Suprapubic skin (tissue), 4 donors: ENCODE measurements at regions not wholly inside any gene's neighbourhood (a gene's known extent, or its start where the extent isn't known, plus 50 kb on each side); places are given as distances from the start of the nearest gene placed in this dataset.
A peak's percentile ranks its signal among the peaks of the same experiment; 100 is the strongest.
"Not testable (repeated sequence)": the region's sequence is repeated elsewhere in the genome, so short reads cannot be mapped to it uniquely, and the experiment has no call there.

ENCODE experiments used
- DNase-seq, 2 donors: peaks; one replicate each; pipeline ENCODE4 v3.0.0-alpha.2; 2019; ENCODE audit warnings: low spot score in 2 of 2
- H3K27ac ChIP-seq: fragments of 200-600 bp; sonication (generic); one replicate; pipeline ENCODE4 v1.5.1; 2019
- H3K27me3 ChIP-seq: fragments of 200-600 bp; sonication (generic); one replicate; pipeline ENCODE4 v1.5.1; 2019
- H3K36me3 ChIP-seq: fragments of 200-600 bp; sonication (generic); one replicate; pipeline ENCODE4 v1.5.1; 2019
- H3K4me1 ChIP-seq: fragments of 200-600 bp; sonication (generic); one replicate; pipeline ENCODE4 v1.5.1; 2019
- H3K4me3 ChIP-seq: fragments of 200-600 bp; sonication (generic); one replicate; pipeline ENCODE4 v1.5.1; 2019; ENCODE audit warnings: mild to moderate bottlenecking
- H3K9me3 ChIP-seq: fragments of 200-600 bp; sonication (generic); one replicate; pipeline ENCODE4 v1.5.1; 2019
- EP300 ChIP-seq: sonication (generic); formaldehyde crosslinking; IDR thresholded peaks from one replicate; pipeline ENCODE4 v1.6.1; 2017; ENCODE audit warnings: antibody characterized with exemption
- POLR2A ChIP-seq, 2 donors: fragments of 450-650 bp; IDR thresholded peaks; one replicate each; pipeline ENCODE4 v1.6.1; 2017; ENCODE audit warnings: antibody characterized with exemption in 2 of 2, mild to moderate bottlenecking in 2 of 2, moderate library complexity in 2 of 2
- POLR2AphosphoS5 ChIP-seq, 3 donors: sonication (generic); formaldehyde crosslinking; IDR thresholded peaks; one replicate each; pipeline ENCODE4 v1.6.1; 2017; ENCODE audit warnings: antibody characterized with exemption in 3 of 3
- WGBS: methylation state at CpG from one replicate; pipeline ENCODE4 v1.1.5; 2018; 5-methylcytosine and 5-hydroxymethylcytosine counted together
- TF ChIP-seq, protein P1 (sequence below), 2 donors: fragments of 200-600 bp in 1 of 2; fragments of 450-650 bp in 1 of 2; sonication (generic) in 1 of 2; IDR thresholded peaks; one replicate each; pipeline ENCODE4 v1.5.1; 2016 to 2019; ENCODE audit warnings: antibody characterized with exemption in 2 of 2, mild to moderate bottlenecking in 1 of 2, moderate library complexity in 1 of 2

DNA sequence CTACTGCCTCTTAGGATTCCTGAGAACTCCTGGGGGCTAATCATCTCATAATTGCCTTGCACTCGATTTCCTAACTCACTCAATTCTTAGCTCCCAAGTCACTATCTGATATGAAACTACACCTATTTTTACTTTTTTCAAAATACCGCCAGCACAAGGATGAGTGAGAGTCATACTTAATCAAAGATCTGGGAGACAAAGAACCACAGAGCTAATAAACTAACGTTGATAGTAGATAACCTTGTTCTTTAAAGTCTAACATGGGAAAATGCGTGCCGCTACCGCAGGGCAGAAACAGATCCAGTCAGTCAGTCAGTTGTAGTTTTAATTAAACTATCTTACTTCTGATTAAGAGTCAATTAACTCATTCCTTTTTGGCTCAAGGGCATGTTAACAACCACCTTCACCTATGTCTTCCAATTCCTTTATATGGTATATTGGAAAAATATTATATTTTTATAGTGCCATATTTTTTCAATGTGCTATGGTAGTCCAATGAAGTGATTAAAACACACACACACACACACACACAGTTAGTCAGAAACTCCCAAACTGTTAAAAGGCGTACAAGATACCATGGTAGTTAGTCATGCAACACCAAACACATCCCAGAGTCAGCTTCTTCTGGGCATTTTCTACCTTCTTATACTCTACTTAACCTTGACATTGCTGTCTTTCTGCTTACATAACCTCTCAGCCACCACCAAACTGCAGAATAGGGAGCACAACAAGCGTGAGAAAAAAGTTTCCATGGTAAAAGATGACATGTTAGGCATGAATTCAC, 114.0 kb downstream of the KLHL28 start:
- Histone ChIP-seq H3K9me3 (no peaks in the 10 kb centered on the region), H3K27ac (no peak overlapping the region), H3K36me3 (no peaks in the 10 kb centered on the region), H3K4me3 (no peak overlapping the region), H3K4me1 (no peaks in the 10 kb centered on the region), H3K27me3 (no peaks in the 10 kb centered on the region)
- TF ChIP-seq POLR2AphosphoS5 (IDR thresholded peaks at IDR 0.05) (no peak), POLR2A (IDR thresholded peaks at IDR 0.05) (no peak), EP300 (no peak)
- TF ChIP-seq, protein P1, sequence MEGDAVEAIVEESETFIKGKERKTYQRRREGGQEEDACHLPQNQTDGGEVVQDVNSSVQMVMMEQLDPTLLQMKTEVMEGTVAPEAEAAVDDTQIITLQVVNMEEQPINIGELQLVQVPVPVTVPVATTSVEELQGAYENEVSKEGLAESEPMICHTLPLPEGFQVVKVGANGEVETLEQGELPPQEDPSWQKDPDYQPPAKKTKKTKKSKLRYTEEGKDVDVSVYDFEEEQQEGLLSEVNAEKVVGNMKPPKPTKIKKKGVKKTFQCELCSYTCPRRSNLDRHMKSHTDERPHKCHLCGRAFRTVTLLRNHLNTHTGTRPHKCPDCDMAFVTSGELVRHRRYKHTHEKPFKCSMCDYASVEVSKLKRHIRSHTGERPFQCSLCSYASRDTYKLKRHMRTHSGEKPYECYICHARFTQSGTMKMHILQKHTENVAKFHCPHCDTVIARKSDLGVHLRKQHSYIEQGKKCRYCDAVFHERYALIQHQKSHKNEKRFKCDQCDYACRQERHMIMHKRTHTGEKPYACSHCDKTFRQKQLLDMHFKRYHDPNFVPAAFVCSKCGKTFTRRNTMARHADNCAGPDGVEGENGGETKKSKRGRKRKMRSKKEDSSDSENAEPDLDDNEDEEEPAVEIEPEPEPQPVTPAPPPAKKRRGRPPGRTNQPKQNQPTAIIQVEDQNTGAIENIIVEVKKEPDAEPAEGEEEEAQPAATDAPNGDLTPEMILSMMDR (IDR thresholded peaks at IDR 0.05) = no peak
- 76% methylated on average over 8 of the region's 8 CpGs for WGBS
- DNase-seq = no peak

- DNase-seq = no peak
- Histone ChIP-seq H3K36me3 (no peaks in the 10 kb centered on the region), H3K4me1 (no peaks in the 10 kb centered on the region), H3K9me3 (no peaks in the 10 kb centered on the region), H3K27ac (no peak overlapping the region), H3K4me3 (no peak overlapping the region), H3K27me3 (no peaks in the 10 kb centered on the region)
- TF ChIP-seq EP300 = no peak
- TF ChIP-seq, protein P1 (IDR thresholded peaks at IDR 0.05) = peak in 1 of 2 donors; percentile 72
- WGBS = 30% methylated on average over 4 of the region's 4 CpGs
Measured at GRCh38 chr14:44846232-44846824, 115.4 kb downstream of the KLHL28 start.

DNA sequence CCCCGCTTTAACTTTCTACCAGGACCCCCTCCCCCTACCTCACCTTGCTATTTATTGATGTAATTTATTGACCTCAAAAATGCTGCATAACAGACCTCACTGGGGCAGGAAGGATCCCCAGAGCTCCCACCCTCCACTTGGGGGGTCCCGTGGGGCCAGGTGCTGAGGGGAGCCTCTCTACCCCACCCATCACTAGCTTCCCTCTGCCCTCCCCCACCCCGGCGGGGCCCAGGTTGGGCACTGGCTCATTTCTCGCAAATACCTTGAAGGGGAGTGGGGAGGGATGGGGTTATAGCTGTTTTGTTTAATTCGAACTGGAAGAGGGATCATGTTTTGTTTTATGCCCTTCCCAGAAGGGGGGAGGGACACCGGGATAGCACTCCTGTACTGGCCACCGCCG, 125.8 kb downstream of the KLHL28 start:
- H3K9me3 ChIP-seq, H3K36me3 ChIP-seq, H3K27me3 ChIP-seq, DNase-seq, H3K27ac ChIP-seq, H3K4me1 ChIP-seq, H3K4me3 ChIP-seq: not testable (repeated sequence)
- 88% methylated on average over 9 of the region's 9 CpGs for WGBS

DNA sequence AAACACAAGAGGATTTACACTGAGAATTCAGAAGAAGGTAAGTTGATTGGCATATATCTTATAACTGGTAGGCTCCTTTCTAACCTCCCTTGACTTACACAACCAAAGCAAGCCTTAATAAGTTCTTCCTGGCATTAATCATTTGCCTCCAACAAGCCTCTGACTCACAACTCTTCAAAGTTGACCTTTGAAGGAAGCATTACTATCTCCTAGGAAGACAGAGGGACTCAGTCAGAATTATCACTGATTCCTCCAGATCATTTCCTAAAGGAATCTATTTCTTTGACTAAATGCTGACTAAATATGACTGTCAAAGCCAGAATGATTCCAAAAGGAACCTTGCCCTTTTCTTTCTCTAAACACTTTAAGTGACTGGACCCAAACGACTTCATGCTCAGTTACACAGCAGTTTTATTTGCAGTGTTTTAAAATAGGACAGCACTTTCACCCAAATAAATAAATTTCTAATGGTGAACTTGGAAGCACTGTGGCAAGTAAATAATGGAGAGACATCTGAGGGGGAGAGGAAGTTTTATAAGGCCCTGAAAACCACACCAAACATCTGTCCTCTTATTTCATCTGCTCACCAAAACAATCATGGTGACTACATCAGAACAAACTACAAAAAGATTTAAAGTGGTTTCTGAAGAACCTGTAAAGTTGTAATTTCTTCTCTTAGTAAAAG, 128.2 kb downstream of the KLHL28 start:
- no peaks in the 10 kb centered on the region for H3K9me3 ChIP-seq
- WGBS = 53% methylated on average over 1 of the region's 1 CpG
- no peaks in the 10 kb centered on the region for H3K4me1 ChIP-seq
- H3K27ac ChIP-seq = no peak overlapping the region
- TF ChIP-seq EP300 (no peak), POLR2AphosphoS5 (IDR thresholded peaks at IDR 0.05) (no peak), POLR2A (IDR thresholded peaks at IDR 0.05) (no peak)
- TF ChIP-seq, protein P1 (IDR thresholded peaks at IDR 0.05) = no peak
- H3K27me3 ChIP-seq = no peaks in the 10 kb centered on the region
- no peak for DNase-seq
- no peaks in the 10 kb centered on the region for H3K36me3 ChIP-seq
- H3K4me3 ChIP-seq = no peak overlapping the region

- DNase-seq = no peak
- Histone ChIP-seq H3K4me3 (no peak overlapping the region), H3K4me1 (no peaks in the 10 kb centered on the region), H3K36me3 (no peaks in the 10 kb centered on the region), H3K27ac (no peak overlapping the region), H3K9me3 (no peaks in the 10 kb centered on the region), H3K27me3 (no peaks in the 10 kb centered on the region)
- TF ChIP-seq POLR2A (IDR thresholded peaks at IDR 0.05) (no peak), EP300 (no peak), POLR2AphosphoS5 (IDR thresholded peaks at IDR 0.05) (no peak)
- TF ChIP-seq, protein P1 (IDR thresholded peaks at IDR 0.05) = no peak
- WGBS = 85% methylated on average over 1 of the region's 1 CpG
Measured at GRCh38 chr14:44830371-44830770, 131.4 kb downstream of the KLHL28 start.
